GM19395 (cell line): ENCODE measurements at regions not wholly inside any gene's neighbourhood (a gene's known extent, or its start where the extent isn't known, plus 50 kb on each side); places are given as distances from the start of the nearest gene placed in this dataset.
"Not testable (repeated sequence)": the region's sequence is repeated elsewhere in the genome, so short reads cannot be mapped to it uniquely, and the experiment has no call there.

ENCODE experiments used
- ATAC-seq: cut with Tn5 transposase; IDR thresholded peaks from one replicate; pipeline ENCODE4 v1.9.1; 2021; ENCODE audit warnings: mild to moderate bottlenecking, moderate library complexity; ENCODE audit not compliant: unreplicated experiment

GRCh38 chr13:110045202-110045601 is 258.8 kb upstream of the IRS2 start:
- ATAC-seq = no peak

GRCh38 chr13:110044551-110045111 is 258.2 kb upstream of the IRS2 start:
- ATAC-seq = no peak

- ATAC-seq = no peak
Observed at GRCh38 chr13:110042253-110042950, 256.0 kb upstream of the IRS2 start.

- not testable (repeated sequence) for ATAC-seq
Observed at GRCh38 chr13:110041638-110042037, 255.3 kb upstream of the IRS2 start.

GRCh38 chr13:110037925-110038573 is 251.7 kb upstream of the IRS2 start:
- ATAC-seq = no peak

- no peak for ATAC-seq
Observed at GRCh38 chr13:110036060-110036459, 249.7 kb upstream of the IRS2 start.

GRCh38 chr13:110034031-110034549 is 247.7 kb upstream of the IRS2 start:
- no peak for ATAC-seq

GRCh38 chr13:110032969-110033368 is 246.6 kb upstream of the IRS2 start:
- ATAC-seq = no peak

GRCh38 chr13:110030394-110030928 is 244.1 kb upstream of the IRS2 start:
- ATAC-seq = peak; percentile 82

- ATAC-seq = no peak
Observed at GRCh38 chr13:110028838-110029621, 242.6 kb upstream of the IRS2 start.

- ATAC-seq = no peak
Observed at GRCh38 chr13:110028311-110028710, 241.9 kb upstream of the IRS2 start.

GRCh38 chr13:110027470-110028240 is 241.3 kb upstream of the IRS2 start:
- ATAC-seq = no peak

GRCh38 chr13:110024645-110024980 is 238.2 kb upstream of the IRS2 start:
- no peak for ATAC-seq

- no peak for ATAC-seq
Observed at GRCh38 chr13:110023729-110024644, 237.6 kb upstream of the IRS2 start.

GRCh38 chr13:110018009-110018408 is 231.6 kb upstream of the IRS2 start:
- no peak for ATAC-seq

GRCh38 chr13:110017379-110017778 is 231.0 kb upstream of the IRS2 start:
- no peak for ATAC-seq

GRCh38 chr13:110015253-110015652 is 228.9 kb upstream of the IRS2 start:
- ATAC-seq = no peak

GRCh38 chr13:110014719-110015118 is 228.3 kb upstream of the IRS2 start:
- no peak for ATAC-seq

GRCh38 chr13:110012102-110012739 is 225.8 kb upstream of the IRS2 start:
- ATAC-seq = no peak
